ENCODE measurements at regions not wholly inside any gene's neighbourhood (a gene's known extent, or its start where the extent isn't known, plus 50 kb on each side); places are given as distances from the start of the nearest gene placed in this dataset.

- TF ChIP-seq EP300 (IDR thresholded peaks at IDR 0.05; ENCODE audit: borderline replicate concordance) (no peak), RAD21 (IDR thresholded peaks at IDR 0.05; ENCODE audit: low read depth) (peak; percentile 15; the same call in 1 of the 2 replicates)
These were observed 784.5 kb downstream of the BRINP3 start for GRCh38 chr1:189693140-189693539.

- TF ChIP-seq TEAD4 (IDR thresholded peaks at IDR 0.05) (no peak), MAX (IDR thresholded peaks at IDR 0.05) (no peak), FOXM1 (IDR thresholded peaks at IDR 0.05; ENCODE audit: borderline replicate concordance, low read depth) (no peak), TCF12 (IDR thresholded peaks at IDR 0.05; ENCODE audit: low read depth) (no peak), EGR1 (IDR thresholded peaks at IDR 0.05) (no peak), EP300 (IDR thresholded peaks at IDR 0.05; ENCODE audit: borderline replicate concordance) (no peak), CREB1 (IDR thresholded peaks at IDR 0.05; ENCODE audit: low read depth) (no peak), USF1 (IDR thresholded peaks at IDR 0.05) (no peak), NFIC (IDR thresholded peaks at IDR 0.05) (no peak), ZBTB7A (IDR thresholded peaks at IDR 0.05; ENCODE audit: low read depth) (no peak)
These were observed 781.4 kb downstream of the BRINP3 start for GRCh38 chr1:189696297-189696696.

DNA sequence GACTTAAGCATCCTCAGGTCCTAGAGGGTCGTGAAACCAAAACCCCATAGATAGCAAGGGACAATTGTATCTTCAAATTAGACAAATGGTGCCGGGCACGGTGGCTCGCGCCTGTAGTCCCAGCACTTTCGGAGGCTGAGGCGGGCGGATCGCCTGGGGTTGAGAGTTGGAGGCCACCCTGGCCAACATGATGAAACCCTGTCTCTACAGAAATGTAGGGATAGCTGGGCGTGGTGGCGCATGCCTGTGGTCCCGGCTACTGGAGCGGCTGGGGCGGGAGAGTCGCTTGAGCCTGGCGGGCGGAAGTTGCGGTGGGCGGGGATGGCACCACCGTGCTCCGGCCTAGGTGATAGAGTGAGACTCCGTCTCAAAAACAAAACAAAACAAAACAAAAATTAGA is 780.6 kb downstream of the BRINP3 start:
- no peak for TF ChIP-seq USF1 (IDR thresholded peaks at IDR 0.05)
- no peak for TF ChIP-seq RAD21 (IDR thresholded peaks at IDR 0.05; ENCODE audit: low read depth)
- TF ChIP-seq CEBPB (IDR thresholded peaks at IDR 0.05) = no peak
- TF ChIP-seq FOXM1 (IDR thresholded peaks at IDR 0.05; ENCODE audit: borderline replicate concordance, low read depth) = no peak
- TF ChIP-seq EGR1 (IDR thresholded peaks at IDR 0.05) = no peak
- TF ChIP-seq TCF12 (IDR thresholded peaks at IDR 0.05; ENCODE audit: low read depth) = no peak
- TF ChIP-seq CREB1 (IDR thresholded peaks at IDR 0.05; ENCODE audit: low read depth) = no peak
- TF ChIP-seq TEAD4 (IDR thresholded peaks at IDR 0.05) = no peak
- no peak for TF ChIP-seq NFIC (IDR thresholded peaks at IDR 0.05)
- no peak for TF ChIP-seq YY1 (IDR thresholded peaks at IDR 0.05; ENCODE audit: low read depth)
- TF ChIP-seq, protein P1, sequence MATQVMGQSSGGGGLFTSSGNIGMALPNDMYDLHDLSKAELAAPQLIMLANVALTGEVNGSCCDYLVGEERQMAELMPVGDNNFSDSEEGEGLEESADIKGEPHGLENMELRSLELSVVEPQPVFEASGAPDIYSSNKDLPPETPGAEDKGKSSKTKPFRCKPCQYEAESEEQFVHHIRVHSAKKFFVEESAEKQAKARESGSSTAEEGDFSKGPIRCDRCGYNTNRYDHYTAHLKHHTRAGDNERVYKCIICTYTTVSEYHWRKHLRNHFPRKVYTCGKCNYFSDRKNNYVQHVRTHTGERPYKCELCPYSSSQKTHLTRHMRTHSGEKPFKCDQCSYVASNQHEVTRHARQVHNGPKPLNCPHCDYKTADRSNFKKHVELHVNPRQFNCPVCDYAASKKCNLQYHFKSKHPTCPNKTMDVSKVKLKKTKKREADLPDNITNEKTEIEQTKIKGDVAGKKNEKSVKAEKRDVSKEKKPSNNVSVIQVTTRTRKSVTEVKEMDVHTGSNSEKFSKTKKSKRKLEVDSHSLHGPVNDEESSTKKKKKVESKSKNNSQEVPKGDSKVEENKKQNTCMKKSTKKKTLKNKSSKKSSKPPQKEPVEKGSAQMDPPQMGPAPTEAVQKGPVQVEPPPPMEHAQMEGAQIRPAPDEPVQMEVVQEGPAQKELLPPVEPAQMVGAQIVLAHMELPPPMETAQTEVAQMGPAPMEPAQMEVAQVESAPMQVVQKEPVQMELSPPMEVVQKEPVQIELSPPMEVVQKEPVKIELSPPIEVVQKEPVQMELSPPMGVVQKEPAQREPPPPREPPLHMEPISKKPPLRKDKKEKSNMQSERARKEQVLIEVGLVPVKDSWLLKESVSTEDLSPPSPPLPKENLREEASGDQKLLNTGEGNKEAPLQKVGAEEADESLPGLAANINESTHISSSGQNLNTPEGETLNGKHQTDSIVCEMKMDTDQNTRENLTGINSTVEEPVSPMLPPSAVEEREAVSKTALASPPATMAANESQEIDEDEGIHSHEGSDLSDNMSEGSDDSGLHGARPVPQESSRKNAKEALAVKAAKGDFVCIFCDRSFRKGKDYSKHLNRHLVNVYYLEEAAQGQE (IDR thresholded peaks at IDR 0.05; ENCODE audit: low read depth) = no peak
- no peak for TF ChIP-seq TAF1 (IDR thresholded peaks at IDR 0.05; ENCODE audit: low read depth)
- TF ChIP-seq ZBTB7A (IDR thresholded peaks at IDR 0.05; ENCODE audit: low read depth) = no peak
- TF ChIP-seq EP300 (IDR thresholded peaks at IDR 0.05; ENCODE audit: borderline replicate concordance) = no peak
- TF ChIP-seq MAX (IDR thresholded peaks at IDR 0.05) = no peak

DNA sequence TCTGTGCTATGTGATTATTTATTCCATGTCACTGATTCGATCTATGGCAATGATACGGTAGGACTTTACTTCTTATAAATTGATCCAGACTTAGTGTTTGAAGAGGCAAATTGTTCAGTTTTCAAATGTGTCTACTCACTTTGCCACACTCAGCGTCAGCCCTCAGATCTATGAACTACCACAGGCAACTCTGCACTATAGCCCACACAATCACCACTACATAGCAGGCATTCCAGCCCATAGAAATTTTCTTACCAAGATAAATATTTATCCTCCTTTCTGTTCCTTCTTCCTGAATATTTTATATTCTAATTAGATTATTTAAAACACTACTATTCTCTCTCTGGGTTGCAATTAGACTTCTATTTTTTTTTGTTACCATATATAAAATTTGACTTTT is 776.1 kb downstream of the BRINP3 start:
- TF ChIP-seq TCF12 (IDR thresholded peaks at IDR 0.05; ENCODE audit: low read depth) (no peak), USF1 (IDR thresholded peaks at IDR 0.05) (no peak), TEAD4 (IDR thresholded peaks at IDR 0.05) (no peak), RAD21 (IDR thresholded peaks at IDR 0.05; ENCODE audit: low read depth) (no peak), EP300 (IDR thresholded peaks at IDR 0.05; ENCODE audit: borderline replicate concordance) (no peak), CEBPB (IDR thresholded peaks at IDR 0.05) (no peak), MAX (IDR thresholded peaks at IDR 0.05) (no peak), YY1 (IDR thresholded peaks at IDR 0.05; ENCODE audit: low read depth) (no peak), EGR1 (IDR thresholded peaks at IDR 0.05) (no peak)

- TF ChIP-seq TAF1 (IDR thresholded peaks at IDR 0.05; ENCODE audit: low read depth) (no peak), USF1 (IDR thresholded peaks at IDR 0.05) (no peak), EGR1 (IDR thresholded peaks at IDR 0.05) (no peak), NFIC (IDR thresholded peaks at IDR 0.05) (no peak), TEAD4 (IDR thresholded peaks at IDR 0.05) (no peak), FOXM1 (IDR thresholded peaks at IDR 0.05; ENCODE audit: borderline replicate concordance, low read depth) (no peak), ZBTB7A (IDR thresholded peaks at IDR 0.05; ENCODE audit: low read depth) (no peak), MAX (IDR thresholded peaks at IDR 0.05) (no peak), RAD21 (IDR thresholded peaks at IDR 0.05; ENCODE audit: low read depth) (no peak), YY1 (IDR thresholded peaks at IDR 0.05; ENCODE audit: low read depth) (no peak), CEBPB (IDR thresholded peaks at IDR 0.05) (no peak), TCF12 (IDR thresholded peaks at IDR 0.05; ENCODE audit: low read depth) (no peak), CREB1 (IDR thresholded peaks at IDR 0.05; ENCODE audit: low read depth) (no peak), EP300 (IDR thresholded peaks at IDR 0.05; ENCODE audit: borderline replicate concordance) (no peak)
- TF ChIP-seq, protein P1 (IDR thresholded peaks at IDR 0.05; ENCODE audit: low read depth) = no peak
These were observed 771.1 kb downstream of the BRINP3 start for GRCh38 chr1:189706594-189706993.
